Central memory CD8-positive, alpha-beta T cell (primary cell): ENCODE measurements at regions not wholly inside any gene's neighbourhood (a gene's known extent, or its start where the extent isn't known, plus 50 kb on each side); places are given as distances from the start of the nearest gene placed in this dataset.

ENCODE experiments used
- ATAC-seq: fragments of 150-1000 bp; cut with Tn5 transposase; replicated peaks from 2 replicates; pipeline ENCODE4 v1.10.0; 2022; ENCODE audit warnings: mild to moderate bottlenecking, moderate FRiP score, moderate number of reproducible peaks; ENCODE audit not compliant: poor library complexity, severe bottlenecking; ENCODE audit errors: extremely low read depth
- DNase-seq, 2 donors: peaks; one replicate each; pipeline ENCODE4 v3.0.0; 2021; ENCODE audit warnings: low spot score in 2 of 2
- H3K27ac Mint-ChIP-seq: one replicate; pipeline ENCODE4 v1.8.0; 2022; ENCODE audit warnings: low read depth, mild to moderate bottlenecking, moderate library complexity, mixed read lengths
- H3K27me3 Mint-ChIP-seq: one replicate; pipeline ENCODE4 v1.8.0; 2022; ENCODE audit warnings: mixed read lengths
- H3K36me3 Mint-ChIP-seq: one replicate; pipeline ENCODE4 v1.8.0; 2022; ENCODE audit warnings: mild to moderate bottlenecking, moderate library complexity, mixed read lengths; ENCODE audit not compliant: insufficient read depth
- H3K4me1 Mint-ChIP-seq: one replicate; pipeline ENCODE4 v1.8.0; 2022; ENCODE audit warnings: mixed read lengths
- H3K4me3 Mint-ChIP-seq: one replicate; pipeline ENCODE4 v1.8.0; 2022; ENCODE audit warnings: mild to moderate bottlenecking, moderate library complexity, mixed read lengths
- H3K9me3 Mint-ChIP-seq: one replicate; pipeline ENCODE4 v1.8.0; 2022; ENCODE audit warnings: mixed read lengths

- Mint-ChIP-seq H3K27ac (no peak overlapping the region), H3K27me3 (no peaks in the 10 kb centered on the region), H3K9me3 (no peaks in the 10 kb centered on the region), H3K4me3 (no peak overlapping the region), H3K36me3 (peaks cover 3% of the 10 kb centered on the region), H3K4me1 (no peaks in the 10 kb centered on the region)
- no peak for DNase-seq
- ATAC-seq = no peak
Observed at GRCh38 chr1:76012341-76013205, 62.0 kb upstream of the ST6GALNAC3 start.

- H3K4me3 Mint-ChIP-seq = no peak overlapping the region
- peaks cover 3% of the 10 kb centered on the region for H3K36me3 Mint-ChIP-seq
- no peaks in the 10 kb centered on the region for H3K9me3 Mint-ChIP-seq
- DNase-seq = no peak
- H3K4me1 Mint-ChIP-seq = no peaks in the 10 kb centered on the region
- no peak for ATAC-seq
- H3K27me3 Mint-ChIP-seq = no peaks in the 10 kb centered on the region
- H3K27ac Mint-ChIP-seq = no peak overlapping the region
Observed at GRCh38 chr1:76013206-76013581, 61.4 kb upstream of the ST6GALNAC3 start.

- no peaks in the 10 kb centered on the region for H3K9me3 Mint-ChIP-seq
- no peak overlapping the region for H3K4me3 Mint-ChIP-seq
- DNase-seq (no peak), ATAC-seq (no peak)
- no peaks in the 10 kb centered on the region for H3K27me3 Mint-ChIP-seq
- no peak overlapping the region for H3K27ac Mint-ChIP-seq
- H3K36me3 Mint-ChIP-seq = peaks cover 3% of the 10 kb centered on the region
- H3K4me1 Mint-ChIP-seq = no peaks in the 10 kb centered on the region
Observed at GRCh38 chr1:76015478-76016103, 59.0 kb upstream of the ST6GALNAC3 start.

GRCh38 chr1:76018045-76018444 is 56.5 kb upstream of the ST6GALNAC3 start:
- H3K4me1 Mint-ChIP-seq = no peaks in the 10 kb centered on the region
- no peak overlapping the region for H3K4me3 Mint-ChIP-seq
- H3K9me3 Mint-ChIP-seq = no peaks in the 10 kb centered on the region
- DNase-seq (no peak), ATAC-seq (no peak)
- H3K27ac Mint-ChIP-seq = no peak overlapping the region
- peaks cover 10% of the 10 kb centered on the region for H3K27me3 Mint-ChIP-seq
- H3K36me3 Mint-ChIP-seq = peaks cover 3% of the 10 kb centered on the region

- H3K9me3 Mint-ChIP-seq = no peaks in the 10 kb centered on the region
- H3K27me3 Mint-ChIP-seq = peaks cover 19% of the 10 kb centered on the region
Observed at GRCh38 chr1:76021846-76022245, 52.7 kb upstream of the ST6GALNAC3 start.

GRCh38 chr1:76023669-76024435 is 50.7 kb upstream of the ST6GALNAC3 start:
- Mint-ChIP-seq H3K27me3 (peaks cover 30% of the 10 kb centered on the region), H3K9me3 (no peaks in the 10 kb centered on the region), H3K27ac (no peak overlapping the region), H3K4me3 (no peak overlapping the region), H3K4me1 (no peaks in the 10 kb centered on the region), H3K36me3 (peaks cover 4% of the 10 kb centered on the region)
- ATAC-seq = no peak
- DNase-seq = no peak

More at GRCh38 chr1:76021846-76022245, 52.7 kb upstream of the ST6GALNAC3 start:
- no peak overlapping the region for H3K4me3 Mint-ChIP-seq
- DNase-seq (no peak), ATAC-seq (no peak)
- H3K36me3 Mint-ChIP-seq = peaks cover 2% of the 10 kb centered on the region
- no peaks in the 10 kb centered on the region for H3K4me1 Mint-ChIP-seq
- H3K27ac Mint-ChIP-seq = no peak overlapping the region
